ENCODE measurements at regions not wholly inside any gene's neighbourhood (a gene's known extent, or its start where the extent isn't known, plus 50 kb on each side); places are given as distances from the start of the nearest gene placed in this dataset.
A peak's percentile ranks its signal among the peaks of the same experiment; 100 is the strongest.

DNA sequence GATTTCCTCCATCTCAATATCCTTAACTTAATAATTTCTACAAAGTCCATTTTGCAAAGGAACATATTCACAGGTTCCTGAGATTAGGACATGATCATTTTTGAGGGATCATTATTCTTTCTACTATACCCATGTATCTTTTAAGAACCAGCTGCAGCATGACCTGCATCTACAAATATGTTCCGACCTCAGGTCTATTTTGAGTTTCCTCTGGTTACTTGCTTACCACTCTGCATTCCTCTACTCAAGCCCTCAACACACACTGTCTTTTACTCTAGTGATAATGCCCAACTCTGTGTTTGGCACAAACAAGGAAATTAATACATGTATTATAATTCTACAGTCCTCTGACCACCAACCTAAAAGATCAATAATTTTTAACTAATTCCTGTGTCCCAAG lies 386.1 kb downstream of the DNAH5 start (continued):
- TF ChIP-seq ZNF263 (CRISPR knock-in tag; IDR thresholded peaks at IDR 0.05; ENCODE audit: low read depth): no peak
- no peak for TF ChIP-seq NFE2L1 (CRISPR knock-in tag; IDR thresholded peaks at IDR 0.05)
- TF ChIP-seq, protein P1, sequence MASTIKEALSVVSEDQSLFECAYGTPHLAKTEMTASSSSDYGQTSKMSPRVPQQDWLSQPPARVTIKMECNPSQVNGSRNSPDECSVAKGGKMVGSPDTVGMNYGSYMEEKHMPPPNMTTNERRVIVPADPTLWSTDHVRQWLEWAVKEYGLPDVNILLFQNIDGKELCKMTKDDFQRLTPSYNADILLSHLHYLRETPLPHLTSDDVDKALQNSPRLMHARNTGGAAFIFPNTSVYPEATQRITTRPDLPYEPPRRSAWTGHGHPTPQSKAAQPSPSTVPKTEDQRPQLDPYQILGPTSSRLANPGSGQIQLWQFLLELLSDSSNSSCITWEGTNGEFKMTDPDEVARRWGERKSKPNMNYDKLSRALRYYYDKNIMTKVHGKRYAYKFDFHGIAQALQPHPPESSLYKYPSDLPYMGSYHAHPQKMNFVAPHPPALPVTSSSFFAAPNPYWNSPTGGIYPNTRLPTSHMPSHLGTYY (CRISPR knock-in tag; IDR thresholded peaks at IDR 0.05): no peak
- TF ChIP-seq, protein P2, sequence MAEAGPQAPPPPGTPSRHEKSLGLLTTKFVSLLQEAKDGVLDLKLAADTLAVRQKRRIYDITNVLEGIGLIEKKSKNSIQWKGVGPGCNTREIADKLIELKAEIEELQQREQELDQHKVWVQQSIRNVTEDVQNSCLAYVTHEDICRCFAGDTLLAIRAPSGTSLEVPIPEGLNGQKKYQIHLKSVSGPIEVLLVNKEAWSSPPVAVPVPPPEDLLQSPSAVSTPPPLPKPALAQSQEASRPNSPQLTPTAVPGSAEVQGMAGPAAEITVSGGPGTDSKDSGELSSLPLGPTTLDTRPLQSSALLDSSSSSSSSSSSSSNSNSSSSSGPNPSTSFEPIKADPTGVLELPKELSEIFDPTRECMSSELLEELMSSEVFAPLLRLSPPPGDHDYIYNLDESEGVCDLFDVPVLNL (CRISPR knock-in tag; IDR thresholded peaks at IDR 0.05; ENCODE audit: borderline replicate concordance, low read depth): no peak
- no peak for TF ChIP-seq MYBL2 (CRISPR knock-in tag; IDR thresholded peaks at IDR 0.05)
- TF ChIP-seq, protein P3, sequence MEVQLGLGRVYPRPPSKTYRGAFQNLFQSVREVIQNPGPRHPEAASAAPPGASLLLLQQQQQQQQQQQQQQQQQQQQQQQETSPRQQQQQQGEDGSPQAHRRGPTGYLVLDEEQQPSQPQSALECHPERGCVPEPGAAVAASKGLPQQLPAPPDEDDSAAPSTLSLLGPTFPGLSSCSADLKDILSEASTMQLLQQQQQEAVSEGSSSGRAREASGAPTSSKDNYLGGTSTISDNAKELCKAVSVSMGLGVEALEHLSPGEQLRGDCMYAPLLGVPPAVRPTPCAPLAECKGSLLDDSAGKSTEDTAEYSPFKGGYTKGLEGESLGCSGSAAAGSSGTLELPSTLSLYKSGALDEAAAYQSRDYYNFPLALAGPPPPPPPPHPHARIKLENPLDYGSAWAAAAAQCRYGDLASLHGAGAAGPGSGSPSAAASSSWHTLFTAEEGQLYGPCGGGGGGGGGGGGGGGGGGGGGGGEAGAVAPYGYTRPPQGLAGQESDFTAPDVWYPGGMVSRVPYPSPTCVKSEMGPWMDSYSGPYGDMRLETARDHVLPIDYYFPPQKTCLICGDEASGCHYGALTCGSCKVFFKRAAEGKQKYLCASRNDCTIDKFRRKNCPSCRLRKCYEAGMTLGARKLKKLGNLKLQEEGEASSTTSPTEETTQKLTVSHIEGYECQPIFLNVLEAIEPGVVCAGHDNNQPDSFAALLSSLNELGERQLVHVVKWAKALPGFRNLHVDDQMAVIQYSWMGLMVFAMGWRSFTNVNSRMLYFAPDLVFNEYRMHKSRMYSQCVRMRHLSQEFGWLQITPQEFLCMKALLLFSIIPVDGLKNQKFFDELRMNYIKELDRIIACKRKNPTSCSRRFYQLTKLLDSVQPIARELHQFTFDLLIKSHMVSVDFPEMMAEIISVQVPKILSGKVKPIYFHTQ (CRISPR knock-in tag; IDR thresholded peaks at IDR 0.05): no peak
- TF ChIP-seq GABPB1 (CRISPR knock-in tag; IDR thresholded peaks at IDR 0.05): no peak

DNA sequence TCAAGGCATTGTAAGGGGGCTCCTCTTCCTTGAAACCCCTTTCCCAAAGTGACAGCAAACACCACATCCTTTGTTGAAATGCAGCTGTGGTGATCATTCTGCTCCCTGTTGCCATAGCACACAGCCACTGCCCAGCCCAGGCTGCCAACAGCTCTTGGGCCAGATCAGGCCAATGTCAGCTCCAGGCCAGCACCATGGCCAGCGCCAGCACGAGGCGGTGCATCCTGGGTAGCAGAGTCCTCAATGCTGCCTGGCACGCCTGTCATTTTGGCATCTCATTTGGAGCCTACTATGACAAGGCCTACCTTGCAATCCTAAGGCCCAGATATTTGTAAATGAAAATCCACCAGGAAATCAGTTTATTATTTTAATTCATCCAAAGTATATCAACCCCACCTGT lies 390.6 kb downstream of the DNAH5 start:
- Mint-ChIP-seq H3K9me3 (peaks cover 3% of the 10 kb centered on the region; the same call in 1 of the 2 replicates), H3K4me1 (no peaks in the 10 kb centered on the region), H3K27ac (no peak overlapping the region), H3K27me3 (ENCODE audit: low read depth) (peaks cover 3% of the 10 kb centered on the region), H3K4me3 (no peak overlapping the region), H3K36me3 (no peaks in the 10 kb centered on the region)
- CTCF ChIA-PET: no interaction called here
- ATAC-seq (peak; percentile 99), DNase-seq (ENCODE audit: low spot score) (peak; percentile 72)
- POLR2A ChIA-PET: no interaction called here
- TF ChIP-seq, protein P4, sequence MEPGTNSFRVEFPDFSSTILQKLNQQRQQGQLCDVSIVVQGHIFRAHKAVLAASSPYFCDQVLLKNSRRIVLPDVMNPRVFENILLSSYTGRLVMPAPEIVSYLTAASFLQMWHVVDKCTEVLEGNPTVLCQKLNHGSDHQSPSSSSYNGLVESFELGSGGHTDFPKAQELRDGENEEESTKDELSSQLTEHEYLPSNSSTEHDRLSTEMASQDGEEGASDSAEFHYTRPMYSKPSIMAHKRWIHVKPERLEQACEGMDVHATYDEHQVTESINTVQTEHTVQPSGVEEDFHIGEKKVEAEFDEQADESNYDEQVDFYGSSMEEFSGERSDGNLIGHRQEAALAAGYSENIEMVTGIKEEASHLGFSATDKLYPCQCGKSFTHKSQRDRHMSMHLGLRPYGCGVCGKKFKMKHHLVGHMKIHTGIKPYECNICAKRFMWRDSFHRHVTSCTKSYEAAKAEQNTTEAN (CRISPR knock-in tag; IDR thresholded peaks at IDR 0.05): peak; percentile 61; the same call in 1 of the 2 replicates
- TF ChIP-seq, protein P5, sequence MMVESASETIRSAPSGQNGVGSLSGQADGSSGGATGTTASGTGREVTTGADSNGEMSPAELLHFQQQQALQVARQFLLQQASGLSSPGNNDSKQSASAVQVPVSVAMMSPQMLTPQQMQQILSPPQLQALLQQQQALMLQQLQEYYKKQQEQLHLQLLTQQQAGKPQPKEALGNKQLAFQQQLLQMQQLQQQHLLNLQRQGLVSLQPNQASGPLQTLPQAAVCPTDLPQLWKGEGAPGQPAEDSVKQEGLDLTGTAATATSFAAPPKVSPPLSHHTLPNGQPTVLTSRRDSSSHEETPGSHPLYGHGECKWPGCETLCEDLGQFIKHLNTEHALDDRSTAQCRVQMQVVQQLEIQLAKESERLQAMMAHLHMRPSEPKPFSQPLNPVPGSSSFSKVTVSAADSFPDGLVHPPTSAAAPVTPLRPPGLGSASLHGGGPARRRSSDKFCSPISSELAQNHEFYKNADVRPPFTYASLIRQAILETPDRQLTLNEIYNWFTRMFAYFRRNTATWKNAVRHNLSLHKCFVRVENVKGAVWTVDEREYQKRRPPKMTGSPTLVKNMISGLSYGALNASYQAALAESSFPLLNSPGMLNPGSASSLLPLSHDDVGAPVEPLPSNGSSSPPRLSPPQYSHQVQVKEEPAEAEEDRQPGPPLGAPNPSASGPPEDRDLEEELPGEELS (CRISPR knock-in tag; IDR thresholded peaks at IDR 0.05): peak; percentile 90
- TF ChIP-seq FOXK1 (CRISPR knock-in tag; IDR thresholded peaks at IDR 0.05) (peak; percentile 64), ESRRA (CRISPR knock-in tag; IDR thresholded peaks at IDR 0.05; ENCODE audit: borderline replicate concordance) (0 out of 2 replicates have a peak, but pooled peaks have one; percentile 29), TP53 (CRISPR knock-in tag; IDR thresholded peaks at IDR 0.05) (peak; percentile 84), GTF2I (CRISPR knock-in tag; conservative IDR thresholded peaks at IDR 0.05) (no peak), FOXP1 (CRISPR knock-in tag; IDR thresholded peaks at IDR 0.05; ENCODE audit: borderline replicate concordance) (peak; percentile 84), NR3C1 (CRISPR knock-in tag; conservative IDR thresholded peaks at IDR 0.05; ENCODE audit: low read depth) (0 out of 2 replicates have a peak, but pooled peaks have one; percentile 45), ZBTB21 (CRISPR knock-in tag; IDR thresholded peaks at IDR 0.05; ENCODE audit: borderline replicate concordance) (peak; percentile 89; the same call in 1 of the 2 replicates), ZNF232 (CRISPR knock-in tag; IDR thresholded peaks at IDR 0.05) (peak; percentile 37; the same call in 1 of the 2 replicates)
- TF ChIP-seq, protein P6, sequence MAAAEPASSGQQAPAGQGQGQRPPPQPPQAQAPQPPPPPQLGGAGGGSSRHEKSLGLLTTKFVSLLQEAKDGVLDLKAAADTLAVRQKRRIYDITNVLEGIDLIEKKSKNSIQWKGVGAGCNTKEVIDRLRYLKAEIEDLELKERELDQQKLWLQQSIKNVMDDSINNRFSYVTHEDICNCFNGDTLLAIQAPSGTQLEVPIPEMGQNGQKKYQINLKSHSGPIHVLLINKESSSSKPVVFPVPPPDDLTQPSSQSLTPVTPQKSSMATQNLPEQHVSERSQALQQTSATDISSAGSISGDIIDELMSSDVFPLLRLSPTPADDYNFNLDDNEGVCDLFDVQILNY (CRISPR knock-in tag; IDR thresholded peaks at IDR 0.05): peak; percentile 72; the same call in 1 of the 2 replicates
- TF ChIP-seq, protein P7, sequence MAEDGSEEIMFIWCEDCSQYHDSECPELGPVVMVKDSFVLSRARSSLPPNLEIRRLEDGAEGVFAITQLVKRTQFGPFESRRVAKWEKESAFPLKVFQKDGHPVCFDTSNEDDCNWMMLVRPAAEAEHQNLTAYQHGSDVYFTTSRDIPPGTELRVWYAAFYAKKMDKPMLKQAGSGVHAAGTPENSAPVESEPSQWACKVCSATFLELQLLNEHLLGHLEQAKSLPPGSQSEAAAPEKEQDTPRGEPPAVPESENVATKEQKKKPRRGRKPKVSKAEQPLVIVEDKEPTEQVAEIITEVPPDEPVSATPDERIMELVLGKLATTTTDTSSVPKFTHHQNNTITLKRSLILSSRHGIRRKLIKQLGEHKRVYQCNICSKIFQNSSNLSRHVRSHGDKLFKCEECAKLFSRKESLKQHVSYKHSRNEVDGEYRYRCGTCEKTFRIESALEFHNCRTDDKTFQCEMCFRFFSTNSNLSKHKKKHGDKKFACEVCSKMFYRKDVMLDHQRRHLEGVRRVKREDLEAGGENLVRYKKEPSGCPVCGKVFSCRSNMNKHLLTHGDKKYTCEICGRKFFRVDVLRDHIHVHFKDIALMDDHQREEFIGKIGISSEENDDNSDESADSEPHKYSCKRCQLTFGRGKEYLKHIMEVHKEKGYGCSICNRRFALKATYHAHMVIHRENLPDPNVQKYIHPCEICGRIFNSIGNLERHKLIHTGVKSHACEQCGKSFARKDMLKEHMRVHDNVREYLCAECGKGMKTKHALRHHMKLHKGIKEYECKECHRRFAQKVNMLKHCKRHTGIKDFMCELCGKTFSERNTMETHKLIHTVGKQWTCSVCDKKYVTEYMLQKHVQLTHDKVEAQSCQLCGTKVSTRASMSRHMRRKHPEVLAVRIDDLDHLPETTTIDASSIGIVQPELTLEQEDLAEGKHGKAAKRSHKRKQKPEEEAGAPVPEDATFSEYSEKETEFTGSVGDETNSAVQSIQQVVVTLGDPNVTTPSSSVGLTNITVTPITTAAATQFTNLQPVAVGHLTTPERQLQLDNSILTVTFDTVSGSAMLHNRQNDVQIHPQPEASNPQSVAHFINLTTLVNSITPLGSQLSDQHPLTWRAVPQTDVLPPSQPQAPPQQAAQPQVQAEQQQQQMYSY (CRISPR knock-in tag; IDR thresholded peaks at IDR 0.05): no peak
- TF ChIP-seq, protein P8, sequence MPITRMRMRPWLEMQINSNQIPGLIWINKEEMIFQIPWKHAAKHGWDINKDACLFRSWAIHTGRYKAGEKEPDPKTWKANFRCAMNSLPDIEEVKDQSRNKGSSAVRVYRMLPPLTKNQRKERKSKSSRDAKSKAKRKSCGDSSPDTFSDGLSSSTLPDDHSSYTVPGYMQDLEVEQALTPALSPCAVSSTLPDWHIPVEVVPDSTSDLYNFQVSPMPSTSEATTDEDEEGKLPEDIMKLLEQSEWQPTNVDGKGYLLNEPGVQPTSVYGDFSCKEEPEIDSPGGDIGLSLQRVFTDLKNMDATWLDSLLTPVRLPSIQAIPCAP (CRISPR knock-in tag; IDR thresholded peaks at IDR 0.05): no peak

All from WTC11 (cell line).